ENCODE measurements at regions not wholly inside any gene's neighbourhood (a gene's known extent, or its start where the extent isn't known, plus 50 kb on each side); places are given as distances from the start of the nearest gene placed in this dataset.

- TF ChIP-seq CTCF (conservative IDR thresholded peaks at IDR 0.05) (no peak), ZFX (IDR thresholded peaks at IDR 0.05) (no peak)
Observed at GRCh38 chr6:227074-227782, 65.1 kb upstream of the DUSP22 start.

Data from C4-2B (cell line).